ENCODE measurements at regions not wholly inside any gene's neighbourhood (a gene's known extent, or its start where the extent isn't known, plus 50 kb on each side); places are given as distances from the start of the nearest gene placed in this dataset.

GRCh38 chr20:22775256-22775655 lies 190.9 kb upstream of the FOXA2 start:
- TF ChIP-seq, protein P1, sequence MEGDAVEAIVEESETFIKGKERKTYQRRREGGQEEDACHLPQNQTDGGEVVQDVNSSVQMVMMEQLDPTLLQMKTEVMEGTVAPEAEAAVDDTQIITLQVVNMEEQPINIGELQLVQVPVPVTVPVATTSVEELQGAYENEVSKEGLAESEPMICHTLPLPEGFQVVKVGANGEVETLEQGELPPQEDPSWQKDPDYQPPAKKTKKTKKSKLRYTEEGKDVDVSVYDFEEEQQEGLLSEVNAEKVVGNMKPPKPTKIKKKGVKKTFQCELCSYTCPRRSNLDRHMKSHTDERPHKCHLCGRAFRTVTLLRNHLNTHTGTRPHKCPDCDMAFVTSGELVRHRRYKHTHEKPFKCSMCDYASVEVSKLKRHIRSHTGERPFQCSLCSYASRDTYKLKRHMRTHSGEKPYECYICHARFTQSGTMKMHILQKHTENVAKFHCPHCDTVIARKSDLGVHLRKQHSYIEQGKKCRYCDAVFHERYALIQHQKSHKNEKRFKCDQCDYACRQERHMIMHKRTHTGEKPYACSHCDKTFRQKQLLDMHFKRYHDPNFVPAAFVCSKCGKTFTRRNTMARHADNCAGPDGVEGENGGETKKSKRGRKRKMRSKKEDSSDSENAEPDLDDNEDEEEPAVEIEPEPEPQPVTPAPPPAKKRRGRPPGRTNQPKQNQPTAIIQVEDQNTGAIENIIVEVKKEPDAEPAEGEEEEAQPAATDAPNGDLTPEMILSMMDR (IDR thresholded peaks at IDR 0.05): no peak
- TF ChIP-seq ZFX (IDR thresholded peaks at IDR 0.05; ENCODE audit: borderline replicate concordance): no peak
